ENCODE measurements at regions not wholly inside any gene's neighbourhood (a gene's known extent, or its start where the extent isn't known, plus 50 kb on each side); places are given as distances from the start of the nearest gene placed in this dataset.

DNA sequence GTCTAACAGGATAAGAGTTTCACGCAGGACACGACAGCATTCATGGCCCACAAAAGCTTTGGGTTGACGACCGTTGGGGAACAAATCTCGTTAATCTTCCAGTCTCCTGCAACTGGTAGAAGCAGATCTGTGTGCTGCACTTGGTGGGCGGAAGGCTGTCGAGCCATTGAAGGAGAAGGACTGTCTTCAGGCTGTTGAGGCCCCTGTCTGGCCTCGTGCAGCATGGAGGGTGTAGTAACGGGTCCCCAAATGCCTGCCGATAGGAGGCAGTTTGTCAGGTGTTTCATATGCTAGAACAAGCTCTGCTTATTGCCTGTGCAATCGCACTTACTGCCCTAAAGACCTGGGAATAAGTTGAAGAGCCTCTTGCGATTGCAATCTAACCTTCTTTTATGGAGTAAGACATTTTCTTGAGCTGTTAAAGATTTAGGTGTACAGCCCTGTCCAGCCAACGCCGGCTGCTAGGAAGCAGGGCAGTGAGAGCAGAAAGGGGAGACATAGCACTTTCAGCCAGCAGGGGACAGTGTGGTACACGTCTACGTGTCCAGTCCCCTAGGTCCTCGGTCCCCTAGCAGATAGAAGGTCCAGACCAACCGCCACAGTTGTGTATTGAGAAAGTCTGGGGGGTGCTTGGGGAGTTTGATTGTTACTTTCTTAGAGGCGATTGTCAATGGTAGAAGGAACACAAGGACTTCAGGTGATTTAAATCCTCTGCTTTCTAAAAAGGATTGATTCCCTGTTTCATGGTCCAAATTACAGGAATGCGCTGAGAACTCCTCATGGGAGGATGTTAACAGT, 102.3 kb upstream of the TMPRSS2 start:
- Histone ChIP-seq H3K79me2 (ENCODE audit: control insufficient read depth, low read length) (no peaks in the 10 kb centered on the region), H3K4me2 (ENCODE audit: low read length) (no peak overlapping the region), H3K27me3 (ENCODE audit: control insufficient read depth, low read length) (no peaks in the 10 kb centered on the region), H3K4me3 (ENCODE audit: low read length) (no peak overlapping the region), H3K36me3 (ENCODE audit: control insufficient read depth, low read length) (no peaks in the 10 kb centered on the region), H3F3A (ENCODE audit: control insufficient read depth, insufficient read depth) (no peaks in the 10 kb centered on the region), H3K9me2 (replicated peaks; ENCODE audit: control insufficient read depth, low read length) (no peaks in the 10 kb centered on the region), H3K27ac (ENCODE audit: low read depth, low read length) (no peak overlapping the region), H4K20me1 (ENCODE audit: control insufficient read depth, insufficient read depth, low read depth, low read length) (no peaks in the 10 kb centered on the region), H3K9me3 (ENCODE audit: control insufficient read depth, insufficient read depth, low read length) (no peaks in the 10 kb centered on the region), H3K4me1 (ENCODE audit: control insufficient read depth, low read length) (peaks cover 8% of the 10 kb centered on the region)
- TF ChIP-seq, protein P1, sequence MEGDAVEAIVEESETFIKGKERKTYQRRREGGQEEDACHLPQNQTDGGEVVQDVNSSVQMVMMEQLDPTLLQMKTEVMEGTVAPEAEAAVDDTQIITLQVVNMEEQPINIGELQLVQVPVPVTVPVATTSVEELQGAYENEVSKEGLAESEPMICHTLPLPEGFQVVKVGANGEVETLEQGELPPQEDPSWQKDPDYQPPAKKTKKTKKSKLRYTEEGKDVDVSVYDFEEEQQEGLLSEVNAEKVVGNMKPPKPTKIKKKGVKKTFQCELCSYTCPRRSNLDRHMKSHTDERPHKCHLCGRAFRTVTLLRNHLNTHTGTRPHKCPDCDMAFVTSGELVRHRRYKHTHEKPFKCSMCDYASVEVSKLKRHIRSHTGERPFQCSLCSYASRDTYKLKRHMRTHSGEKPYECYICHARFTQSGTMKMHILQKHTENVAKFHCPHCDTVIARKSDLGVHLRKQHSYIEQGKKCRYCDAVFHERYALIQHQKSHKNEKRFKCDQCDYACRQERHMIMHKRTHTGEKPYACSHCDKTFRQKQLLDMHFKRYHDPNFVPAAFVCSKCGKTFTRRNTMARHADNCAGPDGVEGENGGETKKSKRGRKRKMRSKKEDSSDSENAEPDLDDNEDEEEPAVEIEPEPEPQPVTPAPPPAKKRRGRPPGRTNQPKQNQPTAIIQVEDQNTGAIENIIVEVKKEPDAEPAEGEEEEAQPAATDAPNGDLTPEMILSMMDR (IDR thresholded peaks at IDR 0.05; ENCODE audit: low read depth, low read length, poor library complexity, severe bottlenecking) = peak; percentile 71
- no peak for TF ChIP-seq EZH2phosphoT487 (IDR thresholded peaks at IDR 0.05; ENCODE audit: borderline replicate concordance, low read length)

DNA sequence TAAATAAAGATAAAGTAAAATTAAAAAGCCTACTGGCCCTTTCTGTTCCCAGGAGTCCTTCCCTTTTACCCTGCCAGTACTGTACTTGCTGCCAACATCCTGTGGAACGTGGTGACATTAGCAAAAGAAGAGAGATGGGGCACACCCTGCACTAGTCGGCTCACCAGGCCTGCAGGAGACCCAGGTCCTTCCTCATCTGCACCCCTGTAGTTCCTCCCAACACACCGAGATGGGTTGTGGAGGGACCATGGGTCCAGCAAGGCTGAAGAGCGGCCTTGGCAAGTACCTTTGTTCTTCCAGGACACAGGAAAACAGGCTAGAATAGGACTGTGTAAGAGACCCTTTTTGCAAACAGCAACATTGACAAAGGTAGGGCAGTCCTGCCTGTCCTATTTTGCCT, 98.7 kb upstream of the TMPRSS2 start:
- no peaks in the 10 kb centered on the region for H3K4me1 ChIP-seq (ENCODE audit: control insufficient read depth, low read length)
- no peak overlapping the region for H3K4me3 ChIP-seq (ENCODE audit: low read length)
- H3K36me3 ChIP-seq (ENCODE audit: control insufficient read depth, low read length) = no peaks in the 10 kb centered on the region
- no peaks in the 10 kb centered on the region for H3K27me3 ChIP-seq (ENCODE audit: control insufficient read depth, low read length)
- TF ChIP-seq, protein P1 (IDR thresholded peaks at IDR 0.05; ENCODE audit: low read depth, low read length, poor library complexity, severe bottlenecking) = no peak
- TF ChIP-seq EZH2phosphoT487 (IDR thresholded peaks at IDR 0.05; ENCODE audit: borderline replicate concordance, low read length) = no peak
- H3K27ac ChIP-seq (ENCODE audit: low read depth, low read length) = no peak overlapping the region
- no peaks in the 10 kb centered on the region for H3K9me3 ChIP-seq (ENCODE audit: control insufficient read depth, insufficient read depth, low read length)
- no peaks in the 10 kb centered on the region for H4K20me1 ChIP-seq (ENCODE audit: control insufficient read depth, insufficient read depth, low read depth, low read length)
- H3K4me2 ChIP-seq (ENCODE audit: low read length) = no peak overlapping the region
- H3K79me2 ChIP-seq (ENCODE audit: control insufficient read depth, low read length) = no peaks in the 10 kb centered on the region
- H3K9me2 ChIP-seq (replicated peaks; ENCODE audit: control insufficient read depth, low read length) = no peaks in the 10 kb centered on the region
- H3F3A ChIP-seq (ENCODE audit: control insufficient read depth, insufficient read depth) = no peaks in the 10 kb centered on the region

DNA sequence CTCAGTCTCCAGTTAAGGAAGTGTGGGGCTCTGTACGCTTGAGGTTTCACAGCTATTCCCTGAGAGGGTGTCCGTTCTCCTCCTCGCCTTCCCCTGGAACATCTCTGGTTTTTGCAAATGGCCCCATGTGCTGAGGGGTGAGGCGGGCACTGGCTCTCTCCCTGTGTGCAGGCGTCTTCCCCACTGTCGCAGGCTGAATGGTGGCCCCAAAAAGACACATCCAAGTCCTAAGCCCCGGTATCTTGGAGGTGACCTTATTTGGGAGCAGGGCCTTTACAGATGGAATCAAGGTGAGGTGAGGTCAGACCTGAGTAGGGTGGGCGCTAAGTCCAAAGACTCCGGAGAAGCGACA, 98.0 kb upstream of the TMPRSS2 start:
- H3K4me1 ChIP-seq (ENCODE audit: control insufficient read depth, low read length) = no peaks in the 10 kb centered on the region
- no peaks in the 10 kb centered on the region for H3K9me2 ChIP-seq (replicated peaks; ENCODE audit: control insufficient read depth, low read length)
- H3F3A ChIP-seq (ENCODE audit: control insufficient read depth, insufficient read depth) = no peaks in the 10 kb centered on the region
- no peaks in the 10 kb centered on the region for H3K36me3 ChIP-seq (ENCODE audit: control insufficient read depth, low read length)
- TF ChIP-seq, protein P1 (IDR thresholded peaks at IDR 0.05; ENCODE audit: low read depth, low read length, poor library complexity, severe bottlenecking) = no peak
- no peak for TF ChIP-seq EZH2phosphoT487 (IDR thresholded peaks at IDR 0.05; ENCODE audit: borderline replicate concordance, low read length)
- no peak overlapping the region for H3K4me3 ChIP-seq (ENCODE audit: low read length)
- no peaks in the 10 kb centered on the region for H3K27me3 ChIP-seq (ENCODE audit: control insufficient read depth, low read length)
- no peak overlapping the region for H3K4me2 ChIP-seq (ENCODE audit: low read length)
- H3K79me2 ChIP-seq (ENCODE audit: control insufficient read depth, low read length) = no peaks in the 10 kb centered on the region
- no peak overlapping the region for H3K27ac ChIP-seq (ENCODE audit: low read depth, low read length)
- H4K20me1 ChIP-seq (ENCODE audit: control insufficient read depth, insufficient read depth, low read depth, low read length) = no peaks in the 10 kb centered on the region
- H3K9me3 ChIP-seq (ENCODE audit: control insufficient read depth, insufficient read depth, low read length) = no peaks in the 10 kb centered on the region
